Left ventricle myocardium inferior (tissue), 1 donor: ENCODE measurements at regions not wholly inside any gene's neighbourhood (a gene's known extent, or its start where the extent isn't known, plus 50 kb on each side); places are given as distances from the start of the nearest gene placed in this dataset.
"Not testable (repeated sequence)": the region's sequence is repeated elsewhere in the genome, so short reads cannot be mapped to it uniquely, and the experiment has no call there.

Source experiments
- DNase-seq: peaks from one replicate; pipeline ENCODE4 v3.0.0-alpha.2; 2020
- H3K27ac ChIP-seq: fragments of 200-600 bp; replicated peaks from 2 replicates; pipeline ENCODE4 v1.8.0; 2021
- H3K27me3 ChIP-seq: fragments of 200-600 bp; 2 replicates; pipeline ENCODE4 v1.8.0; 2021; ENCODE audit warnings: low read depth
- H3K36me3 ChIP-seq: fragments of 200-600 bp; 2 replicates; pipeline ENCODE4 v1.8.0; 2021
- H3K4me1 ChIP-seq: fragments of 200-600 bp; 2 replicates; pipeline ENCODE4 v1.8.0; 2021
- H3K4me3 ChIP-seq: fragments of 200-600 bp; 2 replicates; pipeline ENCODE4 v1.8.0; 2021; ENCODE audit warnings: mild to moderate bottlenecking, moderate library complexity
- H3K9me3 ChIP-seq: fragments of 200-600 bp; replicated peaks from 2 replicates; pipeline ENCODE4 v1.8.0; 2021
- intact Hi-C: fragments of 100-400 bp; cut with micrococcal nuclease; formaldehyde crosslinking; loops from one replicate; pipeline ENCODE4 v1.11.0; 2022
- TF ChIP-seq, protein P1 (sequence below): fragments of 200-600 bp; IDR thresholded peaks from 2 replicates; pipeline ENCODE4 v1.8.0; 2021; ENCODE audit warnings: antibody characterized with exemption, mild to moderate bottlenecking, borderline replicate concordance
- donor health status: DM: no; HTN: yes; CAD: no; lungs with severe emphysema.

DNA sequence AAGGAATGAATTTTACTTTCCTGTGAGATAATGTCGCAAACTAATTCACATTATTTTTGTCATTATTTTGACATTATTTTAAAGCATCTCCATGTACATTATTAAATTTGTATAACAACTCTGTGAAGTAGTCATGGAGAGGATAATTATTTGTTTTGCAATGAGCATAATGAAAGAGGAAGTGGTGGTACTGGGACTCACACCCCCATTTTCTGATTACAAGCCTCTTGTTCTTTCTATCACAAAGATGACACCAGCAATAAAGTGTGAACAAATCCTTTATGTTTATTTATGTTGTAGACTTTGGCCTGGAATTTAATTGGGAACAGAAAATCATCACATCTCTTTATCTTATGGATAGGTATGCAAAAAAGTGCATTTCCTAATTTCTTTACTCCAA lies 522.6 kb downstream of the TMEM135 start:
- Histone ChIP-seq H3K36me3 (no peaks in the 10 kb centered on the region), H3K9me3 (no peaks in the 10 kb centered on the region), H3K27me3 (no peaks in the 10 kb centered on the region), H3K4me3 (no peak overlapping the region), H3K4me1 (no peaks in the 10 kb centered on the region), H3K27ac (no peak overlapping the region)
- no peak for DNase-seq
- intact Hi-C loops, result no loop called here
- TF ChIP-seq, protein P1, sequence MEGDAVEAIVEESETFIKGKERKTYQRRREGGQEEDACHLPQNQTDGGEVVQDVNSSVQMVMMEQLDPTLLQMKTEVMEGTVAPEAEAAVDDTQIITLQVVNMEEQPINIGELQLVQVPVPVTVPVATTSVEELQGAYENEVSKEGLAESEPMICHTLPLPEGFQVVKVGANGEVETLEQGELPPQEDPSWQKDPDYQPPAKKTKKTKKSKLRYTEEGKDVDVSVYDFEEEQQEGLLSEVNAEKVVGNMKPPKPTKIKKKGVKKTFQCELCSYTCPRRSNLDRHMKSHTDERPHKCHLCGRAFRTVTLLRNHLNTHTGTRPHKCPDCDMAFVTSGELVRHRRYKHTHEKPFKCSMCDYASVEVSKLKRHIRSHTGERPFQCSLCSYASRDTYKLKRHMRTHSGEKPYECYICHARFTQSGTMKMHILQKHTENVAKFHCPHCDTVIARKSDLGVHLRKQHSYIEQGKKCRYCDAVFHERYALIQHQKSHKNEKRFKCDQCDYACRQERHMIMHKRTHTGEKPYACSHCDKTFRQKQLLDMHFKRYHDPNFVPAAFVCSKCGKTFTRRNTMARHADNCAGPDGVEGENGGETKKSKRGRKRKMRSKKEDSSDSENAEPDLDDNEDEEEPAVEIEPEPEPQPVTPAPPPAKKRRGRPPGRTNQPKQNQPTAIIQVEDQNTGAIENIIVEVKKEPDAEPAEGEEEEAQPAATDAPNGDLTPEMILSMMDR, result no peak

DNA sequence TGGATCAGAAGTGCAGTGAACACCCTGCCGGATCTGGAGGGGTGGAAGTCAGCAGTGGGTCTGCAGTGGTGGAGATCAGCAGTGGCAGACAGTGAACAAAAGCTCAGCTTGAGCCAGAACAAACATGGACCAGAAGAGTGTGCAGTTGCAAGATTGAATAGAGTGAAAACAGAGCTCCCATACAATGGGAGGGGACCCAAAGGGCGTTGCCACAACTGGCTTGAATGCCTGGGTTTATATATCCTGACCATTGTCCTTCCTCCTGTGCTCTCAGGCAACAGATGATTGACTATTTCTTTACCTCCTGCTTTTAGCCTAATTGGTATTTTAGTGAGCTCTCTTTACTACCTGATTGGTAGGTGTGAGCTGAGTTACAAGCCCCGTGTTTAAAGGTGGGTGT lies 522.1 kb downstream of the TMEM135 start:
- H3K4me3 ChIP-seq, H3K27me3 ChIP-seq, H3K4me1 ChIP-seq, H3K27ac ChIP-seq, intact Hi-C loops, H3K9me3 ChIP-seq, DNase-seq, H3K36me3 ChIP-seq: not testable (repeated sequence)

DNA sequence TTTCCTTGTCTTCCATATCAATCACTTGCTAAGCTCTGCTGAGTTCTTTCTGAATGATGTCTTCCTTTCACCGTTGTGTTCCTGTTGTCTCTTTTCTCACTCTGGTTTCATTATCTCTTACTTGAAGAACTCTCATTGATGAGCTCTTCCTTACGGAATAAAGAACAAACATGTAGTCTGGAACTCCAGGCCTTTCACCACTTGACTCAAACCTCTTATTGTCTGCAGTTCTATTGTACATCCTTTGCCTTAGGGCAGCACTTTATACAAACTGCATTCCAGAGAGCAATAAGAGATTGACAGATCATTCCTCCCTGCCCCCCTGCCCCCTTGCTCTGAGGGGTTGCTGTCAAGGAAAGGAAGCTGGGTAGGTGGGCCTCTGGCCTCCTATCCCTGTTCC lies 517.4 kb downstream of the TMEM135 start:
- Histone ChIP-seq H3K4me3 (no peak overlapping the region), H3K4me1 (no peaks in the 10 kb centered on the region), H3K9me3 (peaks cover 12% of the 10 kb centered on the region), H3K36me3 (no peaks in the 10 kb centered on the region), H3K27ac (no peak overlapping the region), H3K27me3 (no peaks in the 10 kb centered on the region)
- TF ChIP-seq, protein P1, result no peak
- intact Hi-C loops, result no loop called here
- DNase-seq, result no peak

DNA sequence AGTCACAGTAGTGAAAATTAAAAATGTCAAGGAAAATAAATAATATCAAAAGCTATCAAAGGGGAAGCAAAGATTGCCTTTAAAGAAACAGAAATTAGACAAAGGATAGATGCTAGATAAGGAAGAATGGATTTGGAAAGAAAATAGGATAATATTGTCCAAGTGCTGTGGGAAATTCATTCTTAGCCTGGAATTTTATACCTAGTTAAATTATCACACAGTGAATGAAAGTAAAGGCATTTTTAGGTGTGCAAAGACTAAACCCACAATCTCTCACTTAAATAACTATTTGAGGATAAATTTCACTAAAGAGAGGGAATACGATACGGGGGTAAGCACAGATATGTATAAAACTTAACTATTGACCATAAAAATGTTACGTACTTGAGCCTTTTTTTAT lies 511.1 kb downstream of the TMEM135 start:
- Histone ChIP-seq H3K36me3 (no peaks in the 10 kb centered on the region), H3K4me1 (no peaks in the 10 kb centered on the region), H3K27ac (no peak overlapping the region), H3K9me3 (peaks cover 55% of the 10 kb centered on the region), H3K27me3 (no peaks in the 10 kb centered on the region), H3K4me3 (no peak overlapping the region)
- TF ChIP-seq, protein P1, result no peak
- DNase-seq, result no peak
- intact Hi-C loops, result no loop called here

DNA sequence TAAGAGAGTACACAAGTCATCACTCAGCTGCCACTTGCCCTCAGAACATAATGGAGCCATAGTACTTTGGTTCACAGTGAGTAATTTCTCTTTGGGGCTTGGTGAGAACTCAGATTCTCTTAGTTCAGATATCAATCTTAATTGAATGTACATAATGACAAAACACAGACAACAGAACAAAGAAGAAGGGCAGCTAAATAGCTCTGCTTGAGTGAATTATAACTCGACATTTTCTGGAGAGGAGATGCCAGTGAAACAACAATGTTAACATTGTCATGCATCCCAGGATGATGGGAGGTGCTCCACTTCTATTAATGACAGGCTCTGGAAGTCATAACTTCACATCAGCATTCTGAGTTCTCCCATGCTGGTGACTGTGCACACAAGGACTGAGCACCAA lies 508.1 kb downstream of the TMEM135 start:
- TF ChIP-seq, protein P1, result no peak
- no peak overlapping the region for H3K4me3 ChIP-seq
- H3K27ac ChIP-seq, result no peak overlapping the region
- DNase-seq, result no peak
- H3K27me3 ChIP-seq, result no peaks in the 10 kb centered on the region
- H3K36me3 ChIP-seq, result no peaks in the 10 kb centered on the region
- H3K4me1 ChIP-seq, result no peaks in the 10 kb centered on the region
- peaks cover 65% of the 10 kb centered on the region for H3K9me3 ChIP-seq
- intact Hi-C loops, result no loop called here

DNA sequence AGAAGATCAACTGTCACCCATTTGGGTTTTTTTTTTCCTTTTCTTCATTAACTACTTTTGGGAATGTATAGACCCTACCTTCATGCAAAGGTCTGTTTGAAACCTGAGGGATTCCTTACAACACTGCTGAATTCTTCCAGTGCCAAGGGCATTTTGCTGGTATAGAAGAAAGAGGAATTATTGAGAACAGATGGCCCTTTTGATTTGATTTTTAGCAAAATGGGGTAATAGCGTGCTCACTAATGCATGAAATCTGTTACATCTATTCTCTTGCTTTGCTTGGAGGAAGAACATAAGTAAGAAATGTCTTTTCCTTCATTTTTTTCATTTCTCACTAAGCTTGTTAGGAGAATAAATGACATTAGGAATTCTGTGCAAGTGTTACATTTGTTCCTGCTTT lies 501.9 kb downstream of the TMEM135 start:
- H3K4me1 ChIP-seq, result no peaks in the 10 kb centered on the region
- no peak overlapping the region for H3K27ac ChIP-seq
- H3K27me3 ChIP-seq, result no peaks in the 10 kb centered on the region
- peaks cover 24% of the 10 kb centered on the region for H3K9me3 ChIP-seq
- H3K4me3 ChIP-seq, result no peak overlapping the region
- TF ChIP-seq, protein P1, result no peak
- H3K36me3 ChIP-seq, result no peaks in the 10 kb centered on the region
- intact Hi-C loops, result no loop called here
- DNase-seq, result no peak
